Activated T-helper 17 cell treated with anti-CD3 and anti-CD28 coated beads, Interleukin-2, amount 50 U/mL, for 72 hours (primary cell): ENCODE measurements at regions not wholly inside any gene's neighbourhood (a gene's known extent, or its start where the extent isn't known, plus 50 kb on each side); places are given as distances from the start of the nearest gene placed in this dataset.
"Not testable (repeated sequence)": the region's sequence is repeated elsewhere in the genome, so short reads cannot be mapped to it uniquely, and the experiment has no call there.

Experiments
- ATAC-seq: fragments of 150-1000 bp; cut with Tn5 transposase; replicated peaks from 2 replicates; pipeline ENCODE4 v1.10.0; 2021; ENCODE audit warnings: mild to moderate bottlenecking, moderate library complexity
- H3K27ac Mint-ChIP-seq: one replicate; pipeline ENCODE4 v1.8.0; 2022; ENCODE audit warnings: mixed read lengths
- H3K27me3 Mint-ChIP-seq: one replicate; pipeline ENCODE4 v1.8.0; 2022; ENCODE audit warnings: mixed read lengths
- H3K36me3 Mint-ChIP-seq: one replicate; pipeline ENCODE4 v1.8.0; 2022; ENCODE audit warnings: low read depth, mild to moderate bottlenecking, mixed read lengths
- H3K4me1 Mint-ChIP-seq: one replicate; pipeline ENCODE4 v1.8.0; 2022; ENCODE audit warnings: mixed read lengths
- H3K4me3 Mint-ChIP-seq: one replicate; pipeline ENCODE4 v1.8.0; 2022; ENCODE audit warnings: mild to moderate bottlenecking, mixed read lengths
- H3K9me3 Mint-ChIP-seq: one replicate; pipeline ENCODE4 v1.8.0; 2022; ENCODE audit warnings: mixed read lengths

GRCh38 chr14:104262515-104263514, 124.4 kb downstream of the KIF26A start:
- Mint-ChIP-seq H3K4me1 (no peaks in the 10 kb centered on the region), H3K4me3 (no peak overlapping the region), H3K27me3 (peaks cover 18% of the 10 kb centered on the region), H3K27ac (no peak overlapping the region), H3K9me3 (peaks cover 4% of the 10 kb centered on the region), H3K36me3 (no peaks in the 10 kb centered on the region)
- ATAC-seq: no peak

- Mint-ChIP-seq H3K4me3 (no peak overlapping the region), H3K27me3 (peaks cover 12% of the 10 kb centered on the region), H3K4me1 (no peaks in the 10 kb centered on the region), H3K27ac (no peak overlapping the region), H3K36me3 (no peaks in the 10 kb centered on the region), H3K9me3 (peaks cover 4% of the 10 kb centered on the region)
- ATAC-seq: no peak
Measured at GRCh38 chr14:104263675-104264358, 125.4 kb downstream of the KIF26A start.

- ATAC-seq: no peak
- Mint-ChIP-seq H3K27me3 (peaks cover 6% of the 10 kb centered on the region), H3K4me1 (no peaks in the 10 kb centered on the region), H3K9me3 (peaks cover 4% of the 10 kb centered on the region), H3K4me3 (no peak overlapping the region), H3K27ac (no peak overlapping the region), H3K36me3 (no peaks in the 10 kb centered on the region)
Measured at GRCh38 chr14:104264495-104265265, 126.3 kb downstream of the KIF26A start.

GRCh38 chr14:104265918-104266630, 127.7 kb downstream of the KIF26A start:
- peaks cover 3% of the 10 kb centered on the region for H3K27me3 Mint-ChIP-seq
- no peak overlapping the region for H3K4me3 Mint-ChIP-seq
- H3K4me1 Mint-ChIP-seq: no peaks in the 10 kb centered on the region
- no peak for ATAC-seq
- H3K36me3 Mint-ChIP-seq: no peaks in the 10 kb centered on the region
- no peak overlapping the region for H3K27ac Mint-ChIP-seq
- H3K9me3 Mint-ChIP-seq: no peaks in the 10 kb centered on the region

- ATAC-seq: no peak
- H3K27ac Mint-ChIP-seq: no peak overlapping the region
- H3K36me3 Mint-ChIP-seq: no peaks in the 10 kb centered on the region
- peaks cover 3% of the 10 kb centered on the region for H3K27me3 Mint-ChIP-seq
- H3K4me3 Mint-ChIP-seq: no peak overlapping the region
- H3K4me1 Mint-ChIP-seq: no peaks in the 10 kb centered on the region
- no peaks in the 10 kb centered on the region for H3K9me3 Mint-ChIP-seq
Measured at GRCh38 chr14:104266631-104267575, 128.5 kb downstream of the KIF26A start.

- no peaks in the 10 kb centered on the region for H3K4me1 Mint-ChIP-seq
- no peaks in the 10 kb centered on the region for H3K36me3 Mint-ChIP-seq
- no peak for ATAC-seq
- H3K27ac Mint-ChIP-seq: no peak overlapping the region
- H3K9me3 Mint-ChIP-seq: no peaks in the 10 kb centered on the region
- no peaks in the 10 kb centered on the region for H3K27me3 Mint-ChIP-seq
- H3K4me3 Mint-ChIP-seq: peak overlapping the region; percentile 42
Measured at GRCh38 chr14:104267895-104268294, 129.5 kb downstream of the KIF26A start.

GRCh38 chr14:104268295-104268694, 129.9 kb downstream of the KIF26A start:
- ATAC-seq: no peak
- Mint-ChIP-seq H3K27ac (no peak overlapping the region), H3K9me3 (no peaks in the 10 kb centered on the region), H3K27me3 (no peaks in the 10 kb centered on the region), H3K36me3 (no peaks in the 10 kb centered on the region), H3K4me3 (peak overlapping the region; percentile 42), H3K4me1 (no peaks in the 10 kb centered on the region)

GRCh38 chr14:104268725-104269436, 130.5 kb downstream of the KIF26A start:
- ATAC-seq: no peak
- Mint-ChIP-seq H3K36me3 (no peaks in the 10 kb centered on the region), H3K27me3 (no peaks in the 10 kb centered on the region), H3K9me3 (no peaks in the 10 kb centered on the region), H3K27ac (no peak overlapping the region), H3K4me1 (no peaks in the 10 kb centered on the region), H3K4me3 (no peak overlapping the region)

- ATAC-seq, H3K4me3 Mint-ChIP-seq, H3K27ac Mint-ChIP-seq, H3K27me3 Mint-ChIP-seq, H3K4me1 Mint-ChIP-seq, H3K36me3 Mint-ChIP-seq, H3K9me3 Mint-ChIP-seq: not testable (repeated sequence)
Measured at GRCh38 chr14:104269511-104270241, 131.3 kb downstream of the KIF26A start.

- no peaks in the 10 kb centered on the region for H3K9me3 Mint-ChIP-seq
- ATAC-seq: no peak
- no peaks in the 10 kb centered on the region for H3K27me3 Mint-ChIP-seq
- H3K27ac Mint-ChIP-seq: no peak overlapping the region
- H3K36me3 Mint-ChIP-seq: no peaks in the 10 kb centered on the region
- no peaks in the 10 kb centered on the region for H3K4me1 Mint-ChIP-seq
- H3K4me3 Mint-ChIP-seq: no peak overlapping the region
Measured at GRCh38 chr14:104271391-104271790, 133.0 kb downstream of the KIF26A start.

- no peak overlapping the region for H3K4me3 Mint-ChIP-seq
- no peak overlapping the region for H3K27ac Mint-ChIP-seq
- no peak for ATAC-seq
- H3K9me3 Mint-ChIP-seq: no peaks in the 10 kb centered on the region
- peaks cover 17% of the 10 kb centered on the region for H3K27me3 Mint-ChIP-seq
- H3K36me3 Mint-ChIP-seq: no peaks in the 10 kb centered on the region
- no peaks in the 10 kb centered on the region for H3K4me1 Mint-ChIP-seq
Measured at GRCh38 chr14:104274806-104275205, 136.4 kb downstream of the KIF26A start.
